GM18909 (cell line): ENCODE measurements at regions not wholly inside any gene's neighbourhood (a gene's known extent, or its start where the extent isn't known, plus 50 kb on each side); places are given as distances from the start of the nearest gene placed in this dataset.
"Not testable (repeated sequence)": the region's sequence is repeated elsewhere in the genome, so short reads cannot be mapped to it uniquely, and the experiment has no call there.

Experiments
- ATAC-seq: cut with Tn5 transposase; IDR thresholded peaks from one replicate; pipeline ENCODE4 v1.9.1; 2021; ENCODE audit warnings: mild to moderate bottlenecking; ENCODE audit not compliant: unreplicated experiment, poor library complexity

DNA sequence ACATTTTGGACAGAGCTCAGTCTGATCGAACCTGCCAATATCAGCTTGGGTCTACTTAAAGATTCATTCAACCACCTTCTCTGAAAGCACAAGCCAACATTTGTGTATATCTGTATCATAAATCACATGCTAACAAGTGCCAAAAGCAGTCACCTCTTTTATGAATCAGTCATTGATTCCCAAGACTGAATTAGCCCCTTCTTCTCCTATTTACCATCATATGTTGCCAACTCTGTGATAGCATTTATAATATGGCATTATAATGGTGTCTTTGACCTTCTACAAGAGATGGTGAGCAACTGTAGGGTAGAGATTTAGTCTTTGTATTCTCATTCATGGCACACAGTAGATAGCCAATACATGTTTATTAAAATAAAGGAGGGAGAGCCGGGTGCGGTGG is 61.4 kb downstream of the DDX53 start:
- ATAC-seq, result no peak

DNA sequence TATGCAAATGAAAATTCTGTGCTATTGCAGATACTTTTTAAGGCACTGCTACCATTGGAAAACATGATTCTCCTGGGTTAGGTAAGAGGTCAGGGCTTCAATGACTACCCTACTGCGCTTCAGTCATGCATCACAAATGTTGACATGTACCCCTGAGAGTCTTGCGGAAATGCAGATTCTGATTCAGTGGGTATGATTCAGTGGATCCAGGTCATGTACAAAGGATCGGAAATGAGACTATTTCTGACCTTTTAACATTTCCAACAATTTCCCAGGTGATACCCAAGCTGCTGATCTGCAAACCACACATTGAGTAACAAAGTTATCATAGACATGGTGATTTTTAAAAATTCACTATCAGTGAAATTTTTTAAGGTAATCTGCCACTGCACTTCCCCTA is 62.6 kb downstream of the DDX53 start:
- no peak for ATAC-seq

DNA sequence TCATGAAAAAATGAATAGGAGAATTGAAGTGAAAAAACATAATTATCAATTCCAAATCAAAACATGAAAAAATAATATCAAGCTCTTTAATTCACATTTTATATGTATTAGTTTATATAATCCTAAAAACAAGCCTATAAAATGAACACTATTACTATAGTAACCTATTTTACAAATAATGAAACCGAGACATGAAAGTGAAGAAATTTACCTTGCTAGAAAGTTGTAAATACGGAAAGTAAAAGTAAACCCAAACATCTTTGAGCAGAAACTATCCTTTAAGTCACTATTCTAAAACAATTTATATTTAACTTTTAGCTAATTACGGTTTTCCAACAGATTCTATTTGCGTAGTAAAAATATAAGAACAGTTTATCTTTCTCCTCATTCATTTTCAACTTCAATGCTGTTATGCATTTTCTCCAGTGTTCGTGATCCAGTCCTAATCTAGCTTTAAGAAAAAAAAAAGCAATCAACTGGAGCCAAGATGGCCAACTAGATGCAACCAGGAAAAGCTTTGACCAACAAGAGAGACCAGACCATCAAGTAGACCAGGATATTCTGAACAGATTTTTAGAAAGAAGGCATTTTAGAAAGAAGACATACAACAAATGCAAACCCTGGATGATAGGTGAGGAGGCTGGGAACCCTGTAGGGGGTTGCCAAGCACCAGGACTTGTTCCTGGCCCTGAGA is 67.0 kb downstream of the DDX53 start:
- no peak for ATAC-seq

DNA sequence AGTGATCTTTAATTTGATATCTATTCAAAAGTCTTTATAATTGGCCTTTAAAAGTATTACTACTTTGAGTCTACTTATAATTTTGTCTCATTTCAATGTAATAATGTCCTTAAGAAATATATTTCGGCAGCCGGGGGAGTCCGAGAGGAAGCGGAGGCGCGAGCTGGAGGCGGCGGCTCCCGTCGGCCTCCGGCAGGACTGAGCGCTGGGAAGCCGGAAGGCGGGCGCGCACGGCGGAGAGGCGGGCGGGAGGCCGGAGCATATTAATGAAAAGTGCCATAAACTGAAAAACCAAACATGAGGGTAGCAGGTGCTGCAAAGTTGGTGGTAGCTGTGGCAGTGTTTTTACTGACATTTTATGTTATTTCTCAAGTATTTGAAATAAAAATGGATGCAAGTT is 75.7 kb downstream of the DDX53 start:
- not testable (repeated sequence) for ATAC-seq

DNA sequence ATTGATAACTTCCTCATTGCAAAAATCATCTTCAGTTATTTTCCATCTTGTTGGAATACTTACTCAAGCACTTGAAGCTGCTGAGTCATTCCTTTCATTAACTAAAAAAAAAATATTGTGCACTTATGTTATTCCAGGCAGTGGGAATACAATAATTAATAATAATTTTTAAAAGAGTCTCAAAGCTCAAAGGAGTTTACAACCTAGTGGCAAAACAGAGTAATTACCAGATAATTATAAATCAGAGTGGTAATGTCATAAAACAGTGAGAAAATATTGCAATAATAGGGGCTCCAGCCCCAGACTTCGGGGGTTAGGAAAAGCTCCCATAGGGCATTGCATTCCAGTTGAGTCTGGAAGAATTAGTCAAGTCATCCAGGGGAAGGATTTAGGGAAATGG is 79.6 kb downstream of the DDX53 start:
- ATAC-seq, result no peak

DNA sequence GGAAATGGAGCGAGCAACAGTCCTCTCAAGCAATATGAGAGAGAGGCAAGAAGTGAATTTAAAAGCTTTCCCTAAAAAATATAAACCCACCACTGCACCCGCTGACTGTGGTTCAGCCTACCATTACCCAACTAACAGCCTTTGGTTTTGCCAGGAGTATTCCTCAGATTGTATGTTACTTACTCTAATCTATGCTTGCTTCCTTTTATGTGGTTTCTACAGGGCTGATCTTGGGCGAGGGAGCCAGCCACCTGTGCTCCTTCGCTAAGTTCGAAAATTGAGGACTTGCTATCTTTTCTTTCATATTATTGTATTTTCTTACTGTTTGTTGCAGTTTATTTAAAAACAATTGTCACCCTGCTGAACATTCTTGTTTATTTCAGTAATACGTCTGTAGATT is 101.1 kb downstream of the DDX53 start:
- ATAC-seq, result no peak

DNA sequence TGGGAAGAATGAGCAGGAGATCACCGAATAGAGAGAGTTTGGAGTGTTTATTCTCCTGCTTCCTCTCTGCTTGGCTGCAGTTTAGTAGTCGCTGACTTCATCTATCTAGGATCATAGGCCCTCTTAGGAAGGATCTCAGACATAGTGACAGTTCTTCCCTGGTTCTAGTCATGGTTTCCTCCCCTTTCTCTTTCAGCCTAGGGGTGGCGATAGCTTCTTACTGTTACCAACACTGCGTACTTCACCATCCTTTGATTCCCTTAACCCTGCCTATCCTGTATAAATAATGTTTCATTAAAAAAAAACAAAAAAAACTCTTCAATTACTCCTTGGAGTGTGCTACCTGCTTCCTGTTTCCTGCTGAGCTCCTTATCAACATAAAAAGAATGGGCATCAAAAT is 103.8 kb downstream of the DDX53 start:
- no peak for ATAC-seq

DNA sequence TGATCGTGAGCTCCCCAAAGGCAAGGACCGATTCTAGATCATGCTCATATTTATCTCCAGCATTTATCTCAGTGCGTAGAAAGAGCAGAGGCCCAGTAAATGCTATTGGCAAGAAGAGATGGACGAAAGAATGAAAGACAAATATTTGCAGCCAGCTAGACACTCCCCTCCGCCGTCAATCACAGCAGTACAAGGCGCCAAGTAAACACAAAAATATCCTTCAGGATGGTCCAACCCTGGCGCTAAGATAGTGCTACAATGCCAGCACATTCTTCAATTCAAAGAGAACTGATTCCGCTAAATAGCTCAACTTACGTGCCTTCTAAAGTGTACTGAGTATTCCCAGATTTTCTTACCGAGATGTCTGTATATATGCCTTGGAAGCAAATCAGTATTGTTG is 114.5 kb downstream of the DDX53 start:
- no peak for ATAC-seq

DNA sequence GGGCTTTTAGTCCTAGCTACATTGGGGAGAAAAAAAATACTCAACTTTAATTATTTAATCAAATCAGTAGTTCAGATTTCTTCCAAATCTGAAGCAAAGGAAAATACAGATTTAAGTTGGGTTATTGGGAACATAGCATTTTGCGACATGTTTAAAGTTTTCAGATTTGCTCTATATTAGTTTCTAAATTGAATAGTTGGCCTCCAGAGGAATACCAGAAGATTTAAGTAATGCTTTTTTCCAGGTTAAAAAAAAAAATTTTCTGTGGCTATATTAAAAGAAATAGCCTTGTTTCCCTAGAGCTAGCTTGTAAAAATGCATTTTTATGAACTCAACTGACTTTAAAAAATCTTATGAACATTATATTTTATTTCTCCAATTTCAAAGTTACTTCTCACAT is 115.9 kb downstream of the DDX53 start:
- ATAC-seq, result no peak

DNA sequence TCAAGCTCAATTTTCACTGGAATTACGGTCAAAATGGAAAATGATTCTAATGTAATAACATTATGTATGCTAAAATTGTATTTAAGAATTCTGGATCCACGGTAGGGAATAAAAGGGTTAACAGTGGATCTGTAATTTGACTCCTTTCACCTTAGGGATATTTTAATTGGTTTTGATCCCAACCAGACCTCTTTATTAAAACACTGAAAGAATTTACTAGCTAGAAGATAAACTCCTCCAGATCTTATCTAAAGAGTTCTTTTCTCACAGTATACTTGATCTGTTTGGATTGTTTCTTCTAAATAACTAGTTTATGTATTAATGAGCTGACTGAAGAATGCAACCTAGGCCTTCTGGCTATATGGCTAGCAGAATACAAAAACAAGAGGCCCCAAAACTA is 118.4 kb downstream of the DDX53 start:
- ATAC-seq, result no peak

DNA sequence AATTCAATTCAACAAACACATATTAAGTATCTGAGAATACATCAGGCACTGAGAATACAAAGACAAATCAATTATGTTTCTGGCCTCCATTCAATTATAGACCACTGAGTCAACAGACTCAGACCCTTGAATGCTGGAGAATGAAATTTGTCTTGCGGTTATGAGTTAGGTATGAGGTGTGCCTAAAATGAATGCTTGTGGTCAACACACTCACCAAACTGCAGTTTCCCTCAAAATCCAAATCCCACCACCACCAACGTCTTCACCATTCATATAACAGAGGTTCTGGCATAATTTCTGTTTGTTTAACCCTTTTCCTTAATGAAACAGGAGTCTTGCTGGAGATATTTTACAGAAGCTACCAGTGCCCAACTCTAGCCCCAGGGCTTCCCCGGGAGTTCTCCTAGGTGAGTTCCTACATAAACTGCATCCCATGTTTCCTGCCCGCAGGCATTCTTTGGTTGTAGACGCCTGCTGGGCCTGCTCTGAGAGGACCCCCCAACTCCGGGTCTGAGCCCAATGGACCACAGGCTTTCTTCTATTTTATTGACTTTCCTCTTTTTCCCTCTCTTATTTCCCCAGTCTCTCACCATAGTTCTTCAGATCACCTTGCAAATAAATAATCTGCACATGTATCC is 119.2 kb downstream of the DDX53 start:
- no peak for ATAC-seq

DNA sequence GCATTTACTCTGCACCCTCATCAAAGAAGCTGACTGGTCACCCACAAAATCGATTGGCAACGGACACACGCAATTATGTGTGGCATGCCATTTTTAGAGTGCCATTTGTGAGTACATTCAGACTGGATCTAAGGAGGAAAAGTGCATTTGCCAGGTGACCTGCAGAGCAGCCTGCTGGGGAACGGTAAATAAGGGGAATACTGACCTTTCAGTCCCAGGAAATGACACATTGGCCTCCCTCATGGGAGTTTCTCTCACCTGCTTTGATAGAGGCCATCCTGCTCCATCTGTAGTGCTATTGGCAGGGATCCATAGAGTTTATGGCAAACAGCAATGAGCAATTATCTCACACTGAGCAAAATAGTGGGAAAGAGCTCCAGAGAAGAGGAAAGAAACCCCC is 127.8 kb downstream of the DDX53 start:
- no peak for ATAC-seq

DNA sequence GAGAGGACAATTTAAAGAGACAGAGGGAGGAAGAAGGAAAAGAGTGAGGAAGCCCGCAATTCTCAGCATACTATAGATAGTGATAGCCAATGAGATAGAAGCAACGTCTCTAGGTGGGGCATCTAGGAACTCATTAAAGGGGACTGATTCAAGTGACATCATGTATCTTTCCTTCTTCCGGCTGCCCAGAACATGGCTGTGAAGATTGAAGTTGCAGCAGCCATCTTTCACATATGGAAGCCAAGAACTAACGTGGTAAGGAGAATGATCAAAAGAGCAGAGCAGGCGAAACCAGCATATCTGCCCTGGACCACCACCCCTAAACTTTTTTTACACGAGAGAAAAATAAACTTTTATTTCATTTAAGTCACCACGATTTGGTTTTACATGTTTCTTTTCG is 133.8 kb downstream of the DDX53 start:
- ATAC-seq, result no peak

DNA sequence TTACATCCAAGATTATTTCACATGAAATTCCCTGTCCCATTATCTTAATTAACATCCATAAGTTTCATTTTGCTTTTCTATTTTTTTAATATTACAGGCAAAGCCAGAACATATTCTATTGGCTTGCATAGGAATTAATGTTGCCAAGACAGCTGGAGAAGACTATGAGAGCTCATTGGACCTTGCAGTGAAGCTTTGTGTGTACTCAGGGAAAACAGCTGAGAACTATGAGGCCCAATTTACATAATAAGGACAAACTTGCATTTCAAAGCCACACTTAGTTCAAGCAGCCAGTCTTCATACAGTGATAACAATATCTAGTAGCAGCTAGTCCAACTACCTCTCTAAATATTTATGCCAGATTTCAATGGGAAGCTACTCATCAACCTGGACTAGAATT is 134.4 kb downstream of the DDX53 start:
- no peak for ATAC-seq

DNA sequence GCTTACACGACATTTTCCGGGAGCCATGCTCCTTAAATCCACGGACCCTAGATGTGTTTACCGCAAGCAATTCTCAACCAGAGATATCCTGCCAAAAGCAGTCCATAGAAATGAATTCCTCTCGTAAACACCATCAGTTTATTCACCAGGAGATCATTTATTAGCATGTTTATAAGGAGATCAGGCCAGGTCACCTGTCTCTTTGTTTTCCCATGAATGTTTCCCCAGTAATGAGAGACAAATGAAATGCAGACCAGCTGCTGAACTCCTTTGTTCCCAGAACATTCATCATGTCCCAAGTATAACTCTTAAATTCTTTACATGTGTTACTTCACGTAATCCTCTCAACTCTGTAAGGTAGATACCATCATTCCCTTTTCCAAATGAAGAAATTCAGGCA is 137.1 kb downstream of the DDX53 start:
- no peak for ATAC-seq

DNA sequence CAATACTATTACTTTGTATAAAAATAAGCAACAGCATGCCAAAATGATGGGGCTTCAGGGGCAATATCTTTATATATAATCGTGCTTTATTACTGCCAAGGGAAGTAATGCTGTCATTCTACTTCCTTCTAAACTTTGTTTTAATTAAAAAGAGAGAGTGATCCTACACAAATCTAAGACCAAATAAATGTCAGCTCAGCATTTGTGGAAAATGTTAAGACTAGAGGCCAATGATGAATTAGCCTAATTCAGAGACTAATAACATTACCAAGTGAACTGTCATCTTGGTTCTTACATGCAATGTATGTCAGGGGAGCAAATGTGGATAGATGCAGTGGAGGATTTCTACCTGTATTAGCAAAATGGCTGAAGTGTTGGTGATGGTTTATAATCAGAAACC is 166.4 kb upstream of the PTCHD1 start:
- ATAC-seq, result no peak

DNA sequence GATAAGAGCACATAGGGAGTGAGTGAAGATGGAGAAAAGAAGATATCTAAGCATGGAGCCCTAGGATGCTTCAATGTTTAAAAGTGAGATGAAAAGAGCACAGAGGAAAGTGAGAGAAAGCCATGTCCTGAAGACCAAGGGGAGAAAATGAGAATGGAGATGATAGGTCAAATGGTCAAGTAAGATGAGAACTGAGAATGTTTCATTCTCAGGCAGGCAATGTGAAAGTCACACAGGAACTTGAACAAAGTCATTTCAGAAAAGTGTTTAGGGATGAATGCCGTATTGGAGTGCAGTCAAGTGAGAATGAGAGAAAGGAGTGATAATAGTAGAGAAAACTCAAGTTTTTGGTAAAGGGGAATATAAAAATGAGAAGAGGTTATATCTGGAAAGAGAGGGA is 148.7 kb upstream of the PTCHD1 start:
- peak; percentile 75 for ATAC-seq

DNA sequence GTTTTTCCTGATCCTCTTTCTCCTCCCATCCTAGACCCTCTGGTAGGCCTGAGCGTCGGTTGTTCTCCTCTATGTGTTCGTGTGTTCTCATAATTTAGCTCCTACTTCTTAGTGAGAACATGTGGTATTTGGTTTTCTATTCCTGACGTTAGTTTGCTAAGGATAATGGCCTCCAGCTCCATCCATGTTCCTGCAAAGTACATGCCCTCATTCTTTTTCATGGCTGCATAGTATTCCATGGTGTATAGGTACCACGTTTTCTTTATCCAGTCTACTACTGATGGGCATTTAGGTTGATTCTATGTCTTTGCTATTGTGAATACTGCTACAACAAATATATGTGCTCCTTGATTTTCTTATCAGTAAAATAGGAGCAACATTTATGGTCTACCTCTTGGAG is 146.8 kb upstream of the PTCHD1 start:
- ATAC-seq, result no peak

DNA sequence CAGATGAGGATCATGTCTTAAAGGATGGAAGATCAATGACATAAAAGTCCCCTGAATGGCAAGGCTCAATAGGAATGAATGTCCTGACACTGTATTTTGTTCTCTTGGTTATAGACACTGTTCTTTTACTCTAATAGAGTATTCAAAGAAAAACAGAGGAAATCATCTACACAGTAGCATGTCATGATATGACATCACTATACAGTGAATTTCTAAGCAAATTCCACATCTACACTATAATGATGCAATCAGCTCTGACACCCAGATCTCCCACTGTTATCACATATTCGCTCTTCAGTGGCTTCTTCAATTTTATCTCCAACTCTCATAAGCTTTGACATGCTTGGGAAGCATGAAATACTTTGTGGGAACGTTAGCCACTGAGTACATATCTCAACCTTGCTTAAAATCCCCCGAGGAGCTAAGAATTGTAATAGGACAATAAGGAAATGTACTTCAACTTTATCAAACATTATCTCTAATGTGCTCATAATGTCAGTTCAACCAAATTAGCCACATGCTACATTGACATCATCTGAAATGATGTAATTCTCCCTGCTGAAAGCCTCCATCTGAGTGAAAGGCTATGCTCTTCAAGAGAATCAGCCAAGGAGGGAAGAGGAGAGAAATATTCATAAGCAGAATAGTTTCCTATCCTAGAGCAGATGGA is 139.6 kb upstream of the PTCHD1 start:
- no peak for ATAC-seq

DNA sequence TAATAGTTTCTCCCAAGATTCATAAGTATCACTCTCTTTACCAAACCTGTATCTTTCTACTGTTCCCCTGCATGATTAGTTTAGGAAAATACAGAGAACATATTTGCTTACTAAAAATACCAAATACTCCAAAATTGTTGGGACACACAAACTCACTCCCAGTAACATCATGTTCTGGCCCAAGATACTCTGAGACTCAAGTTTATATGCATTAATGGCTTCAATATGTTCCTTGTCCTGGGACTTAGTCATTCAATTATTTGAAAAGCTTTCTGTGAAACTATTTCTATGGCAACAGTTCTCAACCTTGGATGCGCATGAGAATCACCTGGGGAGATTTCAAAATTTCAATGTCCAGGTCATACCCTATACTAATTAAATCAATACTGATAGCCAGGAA is 138.9 kb upstream of the PTCHD1 start:
- ATAC-seq, result no peak

DNA sequence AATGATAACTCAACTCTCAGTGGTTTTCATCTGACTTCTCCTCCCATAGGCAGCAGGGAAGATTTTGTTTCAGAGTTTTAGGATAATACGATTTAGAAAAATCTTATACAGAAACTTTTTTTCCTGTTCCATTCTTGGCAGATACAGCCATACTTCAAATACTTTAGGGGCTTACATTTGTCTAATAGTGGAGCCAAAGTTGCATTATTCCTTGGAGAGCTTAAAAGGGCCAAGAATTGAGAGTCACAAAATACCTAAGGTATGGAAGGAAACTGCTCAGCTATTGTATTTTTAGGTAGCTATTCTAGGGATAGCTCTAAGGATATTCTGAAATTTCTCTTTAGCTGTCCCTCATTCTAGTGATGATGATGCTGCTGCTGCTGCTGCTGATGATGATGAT is 132.9 kb upstream of the PTCHD1 start:
- no peak for ATAC-seq

DNA sequence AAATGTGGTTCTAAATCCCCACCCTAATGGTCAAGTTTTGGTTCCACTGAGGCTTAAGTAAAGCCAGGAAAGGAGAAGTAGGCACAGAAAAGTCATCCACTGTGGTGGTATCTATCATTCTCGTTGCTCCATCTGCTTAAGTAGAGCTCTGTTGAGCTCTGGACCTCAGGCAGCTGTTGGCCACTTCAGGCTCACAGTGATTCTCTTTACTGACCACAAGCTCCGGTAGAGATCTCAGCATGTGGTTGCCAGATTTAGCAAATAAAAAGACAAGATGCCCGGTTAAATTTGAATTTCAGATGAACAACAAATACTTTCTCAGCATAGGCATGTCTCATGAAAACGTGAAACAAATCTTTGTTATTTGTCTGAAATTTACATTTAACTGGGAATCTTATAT is 132.3 kb upstream of the PTCHD1 start:
- ATAC-seq, result no peak
